ENCODE measurements at regions not wholly inside any gene's neighbourhood (a gene's known extent, or its start where the extent isn't known, plus 50 kb on each side); places are given as distances from the start of the nearest gene placed in this dataset.
A peak's percentile ranks its signal among the peaks of the same experiment; 100 is the strongest.

GRCh38 chr9:129500863-129501770 is 119.8 kb downstream of the C9orf50 start:
- Histone ChIP-seq H3K36me3 (ENCODE audit: insufficient read depth, low read depth, low read length) (no peaks in the 10 kb centered on the region), H3K4me1 (ENCODE audit: insufficient read depth, low read length) (peaks cover 18% of the 10 kb centered on the region; the same call in 1 of the 2 replicates), H3K9ac (ENCODE audit: low read depth, low read length) (peak overlapping the region; percentile 54; the same call in 1 of the 2 replicates), H3K27ac (ENCODE audit: low read length) (no peak overlapping the region), H3K4me3 (ENCODE audit: low read length) (no peak overlapping the region), H3K27me3 (ENCODE audit: insufficient read depth, low read length) (no peaks in the 10 kb centered on the region; the same call in 1 of the 2 replicates), H3K9me3 (ENCODE audit: insufficient read depth, low read depth, low read length) (no peaks in the 10 kb centered on the region)

- no peak overlapping the region for H3K27ac ChIP-seq (ENCODE audit: low read length)
- no peaks in the 10 kb centered on the region for H3K36me3 ChIP-seq (ENCODE audit: insufficient read depth, low read depth, low read length)
- no peaks in the 10 kb centered on the region for H3K9me3 ChIP-seq (ENCODE audit: insufficient read depth, low read depth, low read length)
- peaks cover 21% of the 10 kb centered on the region for H3K4me1 ChIP-seq (ENCODE audit: insufficient read depth, low read length)
- peak overlapping the region; percentile 54; the same call in 1 of the 2 replicates for H3K9ac ChIP-seq (ENCODE audit: low read depth, low read length)
- H3K27me3 ChIP-seq (ENCODE audit: insufficient read depth, low read length) = peaks cover 5% of the 10 kb centered on the region; the same call in 1 of the 2 replicates
- H3K4me3 ChIP-seq (ENCODE audit: low read length) = no peak overlapping the region
Measured at GRCh38 chr9:129500161-129500862, 120.6 kb downstream of the C9orf50 start.

GRCh38 chr9:129498451-129499384 is 122.2 kb downstream of the C9orf50 start:
- peaks cover 19% of the 10 kb centered on the region; the same call in 1 of the 2 replicates for H3K27me3 ChIP-seq (ENCODE audit: insufficient read depth, low read length)
- H3K4me1 ChIP-seq (ENCODE audit: insufficient read depth, low read length) = peaks cover 25% of the 10 kb centered on the region
- no peaks in the 10 kb centered on the region for H3K36me3 ChIP-seq (ENCODE audit: insufficient read depth, low read depth, low read length)
- H3K4me3 ChIP-seq (ENCODE audit: low read length) = no peak overlapping the region
- H3K9ac ChIP-seq (ENCODE audit: low read depth, low read length) = no peak overlapping the region
- H3K27ac ChIP-seq (ENCODE audit: low read length) = no peak overlapping the region
- H3K9me3 ChIP-seq (ENCODE audit: insufficient read depth, low read depth, low read length) = no peaks in the 10 kb centered on the region

- Histone ChIP-seq H3K4me1 (ENCODE audit: insufficient read depth, low read length) (peaks cover 28% of the 10 kb centered on the region), H3K4me3 (ENCODE audit: low read length) (no peak overlapping the region), H3K27ac (ENCODE audit: low read length) (no peak overlapping the region), H3K9me3 (ENCODE audit: insufficient read depth, low read depth, low read length) (no peaks in the 10 kb centered on the region), H3K27me3 (ENCODE audit: insufficient read depth, low read length) (peaks cover 26% of the 10 kb centered on the region; the same call in 1 of the 2 replicates), H3K9ac (ENCODE audit: low read depth, low read length) (peak overlapping the region; percentile 59; the same call in 1 of the 2 replicates), H3K36me3 (ENCODE audit: insufficient read depth, low read depth, low read length) (no peaks in the 10 kb centered on the region)
Measured at GRCh38 chr9:129497813-129498450, 123.0 kb downstream of the C9orf50 start.

- Histone ChIP-seq H3K9me3 (ENCODE audit: insufficient read depth, low read depth, low read length) (no peaks in the 10 kb centered on the region), H3K27me3 (ENCODE audit: insufficient read depth, low read length) (peaks cover 26% of the 10 kb centered on the region; the same call in 1 of the 2 replicates), H3K4me1 (ENCODE audit: insufficient read depth, low read length) (peaks cover 28% of the 10 kb centered on the region), H3K36me3 (ENCODE audit: insufficient read depth, low read depth, low read length) (no peaks in the 10 kb centered on the region), H3K4me3 (ENCODE audit: low read length) (peak overlapping the region; percentile 67), H3K9ac (ENCODE audit: low read depth, low read length) (peak overlapping the region; percentile 76; the same call in 1 of the 2 replicates), H3K27ac (ENCODE audit: low read length) (no peak overlapping the region)
Measured at GRCh38 chr9:129497005-129497812, 123.7 kb downstream of the C9orf50 start.

- peaks cover 28% of the 10 kb centered on the region for H3K4me1 ChIP-seq (ENCODE audit: insufficient read depth, low read length)
- H3K27me3 ChIP-seq (ENCODE audit: insufficient read depth, low read length) = peaks cover 26% of the 10 kb centered on the region; the same call in 1 of the 2 replicates
- H3K9me3 ChIP-seq (ENCODE audit: insufficient read depth, low read depth, low read length) = no peaks in the 10 kb centered on the region
- H3K36me3 ChIP-seq (ENCODE audit: insufficient read depth, low read depth, low read length) = no peaks in the 10 kb centered on the region
- H3K27ac ChIP-seq (ENCODE audit: low read length) = peak overlapping the region; percentile 75
- peak overlapping the region; percentile 76; the same call in 1 of the 2 replicates for H3K9ac ChIP-seq (ENCODE audit: low read depth, low read length)
- H3K4me3 ChIP-seq (ENCODE audit: low read length) = peak overlapping the region; percentile 67
Measured at GRCh38 chr9:129496473-129497004, 124.4 kb downstream of the C9orf50 start.

GRCh38 chr9:129495620-129496472 is 125.1 kb downstream of the C9orf50 start:
- H3K4me1 ChIP-seq (ENCODE audit: insufficient read depth, low read length) = peaks cover 25% of the 10 kb centered on the region
- H3K9me3 ChIP-seq (ENCODE audit: insufficient read depth, low read depth, low read length) = no peaks in the 10 kb centered on the region
- H3K9ac ChIP-seq (ENCODE audit: low read depth, low read length) = peak overlapping the region; percentile 76; the same call in 1 of the 2 replicates
- peak overlapping the region; percentile 67 for H3K4me3 ChIP-seq (ENCODE audit: low read length)
- H3K27ac ChIP-seq (ENCODE audit: low read length) = peak overlapping the region; percentile 75
- no peaks in the 10 kb centered on the region for H3K36me3 ChIP-seq (ENCODE audit: insufficient read depth, low read depth, low read length)
- peaks cover 29% of the 10 kb centered on the region; the same call in 1 of the 2 replicates for H3K27me3 ChIP-seq (ENCODE audit: insufficient read depth, low read length)

GRCh38 chr9:129494113-129494789 is 126.7 kb downstream of the C9orf50 start:
- Histone ChIP-seq H3K27me3 (ENCODE audit: insufficient read depth, low read length) (peaks cover 45% of the 10 kb centered on the region), H3K4me1 (ENCODE audit: insufficient read depth, low read length) (peaks cover 20% of the 10 kb centered on the region), H3K36me3 (ENCODE audit: insufficient read depth, low read depth, low read length) (no peaks in the 10 kb centered on the region), H3K27ac (ENCODE audit: low read length) (no peak overlapping the region), H3K9ac (ENCODE audit: low read depth, low read length) (no peak overlapping the region), H3K9me3 (ENCODE audit: insufficient read depth, low read depth, low read length) (no peaks in the 10 kb centered on the region), H3K4me3 (ENCODE audit: low read length) (no peak overlapping the region)

GRCh38 chr9:129493706-129494047 is 127.2 kb downstream of the C9orf50 start:
- H3K27ac ChIP-seq (ENCODE audit: low read length) = no peak overlapping the region
- H3K9ac ChIP-seq (ENCODE audit: low read depth, low read length) = no peak overlapping the region
- H3K4me3 ChIP-seq (ENCODE audit: low read length) = no peak overlapping the region
- peaks cover 50% of the 10 kb centered on the region for H3K27me3 ChIP-seq (ENCODE audit: insufficient read depth, low read length)
- H3K36me3 ChIP-seq (ENCODE audit: insufficient read depth, low read depth, low read length) = no peaks in the 10 kb centered on the region
- no peaks in the 10 kb centered on the region for H3K9me3 ChIP-seq (ENCODE audit: insufficient read depth, low read depth, low read length)
- H3K4me1 ChIP-seq (ENCODE audit: insufficient read depth, low read length) = peaks cover 25% of the 10 kb centered on the region
